ENCODE measurements at regions not wholly inside any gene's neighbourhood (a gene's known extent, or its start where the extent isn't known, plus 50 kb on each side); places are given as distances from the start of the nearest gene placed in this dataset.

DNA sequence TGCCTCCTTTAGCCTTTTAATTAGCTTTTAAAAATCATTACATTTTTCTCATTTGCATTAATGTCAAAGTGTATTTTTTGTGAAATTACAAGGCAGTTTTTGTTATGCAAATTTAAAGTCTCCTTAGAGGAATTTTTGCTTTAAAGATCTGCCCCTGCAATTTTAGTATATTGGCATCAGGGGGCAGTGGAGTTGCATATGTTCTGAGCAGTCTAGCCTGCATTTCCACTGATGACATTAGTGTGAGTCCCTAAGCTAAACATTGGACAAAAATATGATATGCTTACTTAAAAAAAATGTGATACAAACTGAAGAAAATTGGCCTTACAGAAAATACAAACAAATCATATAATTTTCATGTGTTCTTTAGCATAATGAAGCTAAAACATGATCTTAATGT lies 426.5 kb downstream of the SLC4A3 start:
- Histone ChIP-seq H3K9me3 (no peaks in the 10 kb centered on the region), H3K4me1 (no peaks in the 10 kb centered on the region), H3K27me3 (no peaks in the 10 kb centered on the region), H3K27ac (no peak overlapping the region), H3K4me3 (no peak overlapping the region), H3K36me3 (no peaks in the 10 kb centered on the region)
- DNase-seq, result no peak
- in situ Hi-C loops (cut with MboI; ENCODE audit: low sequenced_read_pairs in 4 of 4) (no loop called here), intact Hi-C loops (cut with DNase I; ENCODE audit: low total_unique reads) (no loop called here)
- no peak for TF ChIP-seq CTCF (IDR thresholded peaks at IDR 0.05 in 4 of 5, conservative IDR thresholded peaks at IDR 0.05 in 1 of 5)
- no peak for TF ChIP-seq POLR2A (IDR thresholded peaks at IDR 0.05)
- no peak for ATAC-seq

DNA sequence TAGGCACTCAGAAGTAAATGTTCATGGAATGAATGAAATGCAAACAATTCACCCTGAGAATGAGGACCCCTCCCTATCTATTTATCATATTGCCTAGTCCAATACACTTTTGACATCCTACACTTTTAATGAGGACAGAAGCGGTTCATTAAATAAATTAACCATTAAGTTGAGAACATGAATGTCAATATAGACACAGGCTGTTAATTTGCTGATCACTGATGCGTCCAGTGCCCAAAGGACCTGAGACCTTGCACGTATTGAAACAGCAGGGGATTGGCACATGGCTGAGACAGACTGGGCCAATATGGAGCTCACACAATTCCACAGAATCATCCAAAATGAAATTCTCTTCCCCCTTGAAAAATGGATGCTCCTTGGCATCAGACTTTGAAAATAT lies 430.0 kb downstream of the SLC4A3 start:
- TF ChIP-seq POLR2A (IDR thresholded peaks at IDR 0.05) (no peak), CTCF (IDR thresholded peaks at IDR 0.05 in 4 of 5, conservative IDR thresholded peaks at IDR 0.05 in 1 of 5) (no peak)
- in situ Hi-C loops (cut with MboI; ENCODE audit: low sequenced_read_pairs in 4 of 4) (no loop called here), intact Hi-C loops (cut with DNase I; ENCODE audit: low total_unique reads) (no loop called here)
- Histone ChIP-seq H3K27me3 (no peaks in the 10 kb centered on the region), H3K9me3 (no peaks in the 10 kb centered on the region), H3K4me3 (no peak overlapping the region), H3K36me3 (no peaks in the 10 kb centered on the region), H3K4me1 (no peaks in the 10 kb centered on the region), H3K27ac (no peak overlapping the region)
- ATAC-seq, result no peak
- DNase-seq, result no peak

- H3K9me3 ChIP-seq, result no peaks in the 10 kb centered on the region
- in situ Hi-C loops (cut with MboI; ENCODE audit: low sequenced_read_pairs in 4 of 4), result no loop called here
- no peak overlapping the region for H3K27ac ChIP-seq
- no peak for DNase-seq
- no peak for ATAC-seq
- no peak overlapping the region for H3K4me3 ChIP-seq
- intact Hi-C loops (cut with DNase I; ENCODE audit: low total_unique reads), result no loop called here
- no peaks in the 10 kb centered on the region for H3K27me3 ChIP-seq
- TF ChIP-seq POLR2A (IDR thresholded peaks at IDR 0.05), result no peak
- TF ChIP-seq CTCF (IDR thresholded peaks at IDR 0.05 in 4 of 5, conservative IDR thresholded peaks at IDR 0.05 in 1 of 5), result no peak
- H3K4me1 ChIP-seq, result no peaks in the 10 kb centered on the region
- no peaks in the 10 kb centered on the region for H3K36me3 ChIP-seq
Observed at GRCh38 chr2:220057916-220058315, 430.5 kb downstream of the SLC4A3 start.

DNA sequence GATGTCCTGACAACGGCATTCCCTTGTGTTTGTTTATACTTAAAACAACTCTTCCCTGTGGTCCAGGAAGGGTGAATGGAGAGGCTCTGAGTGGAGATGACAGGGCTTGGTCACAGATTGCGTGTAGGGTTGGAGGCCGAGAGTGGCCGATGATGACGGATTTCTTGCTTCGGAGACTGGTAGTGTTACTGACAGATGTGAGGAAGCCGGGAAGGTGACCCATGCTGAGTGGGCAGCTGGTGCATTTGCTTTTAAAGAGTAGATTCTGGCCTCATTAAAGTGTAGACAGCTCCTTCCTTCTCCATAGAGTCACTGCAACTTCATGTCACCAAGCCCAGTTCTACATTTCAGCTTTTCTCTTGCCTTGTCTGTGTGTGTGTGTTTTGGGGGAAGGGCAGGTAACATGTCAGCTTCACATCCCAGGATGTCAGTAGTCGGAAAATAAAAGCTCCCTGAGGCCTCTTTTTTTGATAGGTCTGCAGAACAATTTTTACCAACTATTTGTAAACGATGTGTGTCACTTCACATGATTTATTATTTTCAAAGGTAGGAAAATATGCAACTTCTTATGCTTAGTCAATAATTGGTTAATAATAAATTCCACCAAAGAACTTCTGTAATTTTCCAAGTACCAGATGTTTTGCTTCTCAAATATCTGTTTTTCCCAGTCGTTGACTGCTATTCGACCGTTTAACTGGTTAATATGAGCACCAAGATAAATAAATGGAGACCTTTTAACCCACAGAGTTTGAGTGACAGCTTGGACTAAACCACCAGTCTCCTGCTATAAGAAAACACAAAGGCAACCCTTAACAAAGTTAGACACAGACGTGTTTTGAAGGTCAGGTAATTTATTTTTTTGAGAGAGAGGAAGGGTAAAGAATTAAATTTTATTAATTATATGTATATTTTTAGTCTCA lies 436.9 kb downstream of the SLC4A3 start:
- no peak overlapping the region for H3K4me3 ChIP-seq
- H3K27ac ChIP-seq, result no peak overlapping the region
- TF ChIP-seq CTCF (IDR thresholded peaks at IDR 0.05 in 4 of 5, conservative IDR thresholded peaks at IDR 0.05 in 1 of 5) (no peak), POLR2A (IDR thresholded peaks at IDR 0.05) (no peak)
- DNase-seq, result no peak
- H3K36me3 ChIP-seq, result no peaks in the 10 kb centered on the region
- no peaks in the 10 kb centered on the region for H3K4me1 ChIP-seq
- no peaks in the 10 kb centered on the region for H3K27me3 ChIP-seq
- H3K9me3 ChIP-seq, result no peaks in the 10 kb centered on the region
- ATAC-seq, result no peak
- in situ Hi-C loops (cut with MboI; ENCODE audit: low sequenced_read_pairs in 4 of 4) (no loop called here), intact Hi-C loops (cut with DNase I; ENCODE audit: low total_unique reads) (no loop called here)

All from gastrocnemius medialis (tissue), 4 donors.